B cell (primary cell): ENCODE measurements at regions not wholly inside any gene's neighbourhood (a gene's known extent, or its start where the extent isn't known, plus 50 kb on each side); places are given as distances from the start of the nearest gene placed in this dataset.

Experiments
- ATAC-seq: fragments of 200-7000 bp; cut with Tn5 transposase; one replicate; pipeline ENCODE4 v1.10.0; 2021; ENCODE audit warnings: low read depth, mild to moderate bottlenecking, moderate number of reproducible peaks, moderate library complexity
- CTCF ChIA-PET: fragments of 350-600 bp; sonication (Branson Sonifier 250); formaldehyde crosslinking; loops from one replicate; lab custom pipeline; 2021; ENCODE audit warnings: antibody characterized with exemption, inconsistent platforms; lab: Charles Lee
- POLR2A ChIA-PET: fragments of 350-600 bp; sonication (Branson Sonifier 250); formaldehyde crosslinking; loops from one replicate; lab custom pipeline; 2021; ENCODE audit warnings: antibody characterized with exemption; lab: Charles Lee
- DNase-seq: peaks from one replicate; pipeline ENCODE4 v3.0.0; 2013
- H2AFZ ChIP-seq: 2 replicates; pipeline ENCODE4 v1.6.1; 2012; ENCODE audit warnings: mild to moderate bottlenecking, low read depth, low read length; ENCODE audit not compliant: insufficient read depth, poor library complexity, severe bottlenecking
- H3K27ac ChIP-seq, 2 donors: 1 replicate in 1 of 2; 2 replicates in 1 of 2; pipeline ENCODE4 v1.5.1; 2012 to 2013; ENCODE audit warnings: low read length in 2 of 2, mild to moderate bottlenecking in 2 of 2, moderate library complexity in 1 of 2
- H3K27me3 ChIP-seq, 4 experiments: fragments of 200-600 bp in 1 of 4; sonication (generic) in 1 of 4; replicated peaks in 1 of 4; 1 replicate in 2 of 4; 2 replicates in 2 of 4; pipeline versions ENCODE4 v1.6.1 to v1.7.0; 2013 to 2016; ENCODE audit warnings: low read length in 3 of 4, mild to moderate bottlenecking in 2 of 4, mixed read lengths in 1 of 4, moderate library complexity in 1 of 4; ENCODE audit not compliant: insufficient read depth in 4 of 4, control insufficient read depth in 3 of 4; ENCODE audit errors: control extremely low read depth in 1 of 4
- H3K36me3 ChIP-seq, 2 experiments: replicated peaks in 1 of 2; 1 replicate in 1 of 2; 2 replicates in 1 of 2; pipeline versions ENCODE4 v1.6.1 to v1.7.1; 2013; ENCODE audit warnings: low read length in 1 of 2; ENCODE audit not compliant: insufficient read depth in 2 of 2, control insufficient read depth in 1 of 2; ENCODE audit errors: control extremely low read depth in 1 of 2, extremely low read depth in 1 of 2
- H3K4me1 ChIP-seq, 2 donors: fragments of 200-600 bp in 1 of 2; sonication (generic) in 1 of 2; 1 replicate in 1 of 2; 2 replicates in 1 of 2; pipeline versions ENCODE4 v1.5.1 to v1.6.1; 2013 to 2017; ENCODE audit warnings: low read length in 2 of 2; ENCODE audit not compliant: control insufficient read depth in 2 of 2, insufficient read depth in 2 of 2
- H3K4me2 ChIP-seq: replicated peaks from 2 replicates; pipeline ENCODE3; 2012; ENCODE audit warnings: mild to moderate bottlenecking, low read depth, low read length; ENCODE audit not compliant: poor library complexity, severe bottlenecking
- H3K4me3 ChIP-seq, 5 experiments: fragments of 200-600 bp in 1 of 5; sonication (generic) in 1 of 5; 1 replicate in 3 of 5; 2 replicates in 2 of 5; pipeline versions ENCODE4 v1.5.1 to v1.7.0; 2011 to 2016; ENCODE audit warnings: low read length in 4 of 5, mild to moderate bottlenecking in 4 of 5, low read depth in 2 of 5, control low read depth in 1 of 5, moderate library complexity in 1 of 5; ENCODE audit not compliant: insufficient read depth in 1 of 5; ENCODE audit errors: control extremely low read depth in 1 of 5, extremely low read depth in 1 of 5
- H3K79me2 ChIP-seq: fragments of 200-600 bp; sonication (generic); one replicate; pipeline ENCODE4 v1.6.0; 2016; ENCODE audit warnings: low read length; ENCODE audit not compliant: control insufficient read depth, insufficient read depth
- H3K9ac ChIP-seq: fragments of 200-600 bp; sonication (generic); 2 replicates; pipeline ENCODE4 v1.6.1; 2017; ENCODE audit warnings: mild to moderate bottlenecking, low read length, moderate library complexity
- H3K9me3 ChIP-seq, 3 donors: one replicate each; pipeline versions ENCODE4 v1.6.1 to v1.7.1; 2013; ENCODE audit warnings: low read length in 2 of 3; ENCODE audit not compliant: control insufficient read depth in 2 of 3, insufficient read depth in 1 of 3; ENCODE audit errors: control extremely low read depth in 1 of 3
- H4K20me1 ChIP-seq: 2 replicates; pipeline ENCODE4 v1.6.0; 2012; ENCODE audit warnings: mild to moderate bottlenecking, low read length; ENCODE audit not compliant: insufficient read depth, control insufficient read depth, poor library complexity, severe bottlenecking
- H3K27ac Mint-ChIP-seq: one replicate; pipeline ENCODE4 v1.8.0; 2021; ENCODE audit warnings: mixed read lengths
- H3K27me3 Mint-ChIP-seq: one replicate; pipeline ENCODE4 v1.8.0; 2021; ENCODE audit warnings: mixed read lengths
- H3K4me1 Mint-ChIP-seq: one replicate; pipeline ENCODE4 v1.8.0; 2021; ENCODE audit warnings: mixed read lengths
- H3K4me3 Mint-ChIP-seq: one replicate; pipeline ENCODE4 v1.8.0; 2021; ENCODE audit warnings: mixed read lengths
- H3K9me3 Mint-ChIP-seq: one replicate; pipeline ENCODE4 v1.8.0; 2022; ENCODE audit warnings: mixed read lengths; ENCODE audit not compliant: insufficient read depth
- EZH2 ChIP-seq: IDR thresholded peaks from 2 replicates; pipeline ENCODE4 v1.6.1; 2012; ENCODE audit warnings: borderline replicate concordance, low read depth, mild to moderate bottlenecking, moderate library complexity, low read length; ENCODE audit not compliant: insufficient read depth, poor library complexity, severe bottlenecking
- WGBS: methylation state at CpG from one replicate; pipeline ENCODE4 v1.1.5; 2013; ENCODE audit warnings: missing lambda C conversion rate; ENCODE audit not compliant: insufficient coverage; 5-methylcytosine and 5-hydroxymethylcytosine counted together
- intact Hi-C: fragments of 100-400 bp; cut with micrococcal nuclease; formaldehyde crosslinking; loops from one replicate; pipeline ENCODE4 v1.10.0; 2022
- TF ChIP-seq, protein P1 (sequence below): fragments of 200-600 bp; IDR thresholded peaks from one replicate; pipeline ENCODE4 v1.8.0; 2022; ENCODE audit warnings: antibody characterized with exemption, mild to moderate bottlenecking

DNA sequence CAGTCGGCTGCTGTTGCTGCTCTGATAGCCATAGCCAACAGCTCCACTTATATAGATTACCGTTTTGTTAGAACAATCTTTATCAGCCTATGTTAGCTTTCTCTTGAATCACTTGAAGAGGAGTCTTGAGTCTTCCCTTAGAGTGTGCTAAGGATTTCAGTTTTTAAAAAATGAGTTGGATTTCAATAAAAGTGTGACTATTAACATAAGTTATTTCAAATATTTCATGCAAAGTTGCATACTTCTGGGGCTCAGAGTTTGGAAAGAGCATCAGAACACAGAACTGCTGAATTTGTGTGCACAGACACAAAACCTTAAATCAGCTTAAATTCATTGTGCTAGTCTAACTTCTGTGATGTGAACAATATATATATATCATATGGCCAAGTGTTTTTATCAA lies 174.7 kb downstream of the MTX2 start:
- Histone ChIP-seq H3K79me2 (no peaks in the 10 kb centered on the region), H3K4me1 (peaks cover 4% of the 10 kb centered on the region in 2 donors), H4K20me1 (no peaks in the 10 kb centered on the region), H3K27me3 (no peaks in the 10 kb centered on the region), H3K27ac (no peak overlapping the region), H3K4me2 (no peak overlapping the region), H3K36me3 (no peaks in the 10 kb centered on the region), H2AFZ (no peak overlapping the region), H3K4me3 (no peak overlapping the region), H3K9me3 (peaks cover 0 to 1% (median 0%) of the 10 kb centered on the region in 3 donors), H3K9ac (no peak overlapping the region)
- Mint-ChIP-seq H3K9me3 (no peaks in the 10 kb centered on the region), H3K27ac (no peak overlapping the region), H3K4me1 (peaks cover 7% of the 10 kb centered on the region), H3K27me3 (peaks cover 12% of the 10 kb centered on the region), H3K4me3 (no peak overlapping the region)
- no peak for ATAC-seq
- ChIA-PET POLR2A (no interaction called here), CTCF (interaction anchor here (0.7 to 2.2 kb wide), 3 partner anchors 10 to 718 kb away, joined by 3 to 11 read pairs (median 5); no protein-coding TSS in a partner anchor)
- TF ChIP-seq EZH2: no peak
- TF ChIP-seq, protein P1, sequence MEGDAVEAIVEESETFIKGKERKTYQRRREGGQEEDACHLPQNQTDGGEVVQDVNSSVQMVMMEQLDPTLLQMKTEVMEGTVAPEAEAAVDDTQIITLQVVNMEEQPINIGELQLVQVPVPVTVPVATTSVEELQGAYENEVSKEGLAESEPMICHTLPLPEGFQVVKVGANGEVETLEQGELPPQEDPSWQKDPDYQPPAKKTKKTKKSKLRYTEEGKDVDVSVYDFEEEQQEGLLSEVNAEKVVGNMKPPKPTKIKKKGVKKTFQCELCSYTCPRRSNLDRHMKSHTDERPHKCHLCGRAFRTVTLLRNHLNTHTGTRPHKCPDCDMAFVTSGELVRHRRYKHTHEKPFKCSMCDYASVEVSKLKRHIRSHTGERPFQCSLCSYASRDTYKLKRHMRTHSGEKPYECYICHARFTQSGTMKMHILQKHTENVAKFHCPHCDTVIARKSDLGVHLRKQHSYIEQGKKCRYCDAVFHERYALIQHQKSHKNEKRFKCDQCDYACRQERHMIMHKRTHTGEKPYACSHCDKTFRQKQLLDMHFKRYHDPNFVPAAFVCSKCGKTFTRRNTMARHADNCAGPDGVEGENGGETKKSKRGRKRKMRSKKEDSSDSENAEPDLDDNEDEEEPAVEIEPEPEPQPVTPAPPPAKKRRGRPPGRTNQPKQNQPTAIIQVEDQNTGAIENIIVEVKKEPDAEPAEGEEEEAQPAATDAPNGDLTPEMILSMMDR: no peak
- WGBS: no CpG with 5 or more reads among the region's 2 CpGs
- intact Hi-C loops: no loop called here
- no peak for DNase-seq

DNA sequence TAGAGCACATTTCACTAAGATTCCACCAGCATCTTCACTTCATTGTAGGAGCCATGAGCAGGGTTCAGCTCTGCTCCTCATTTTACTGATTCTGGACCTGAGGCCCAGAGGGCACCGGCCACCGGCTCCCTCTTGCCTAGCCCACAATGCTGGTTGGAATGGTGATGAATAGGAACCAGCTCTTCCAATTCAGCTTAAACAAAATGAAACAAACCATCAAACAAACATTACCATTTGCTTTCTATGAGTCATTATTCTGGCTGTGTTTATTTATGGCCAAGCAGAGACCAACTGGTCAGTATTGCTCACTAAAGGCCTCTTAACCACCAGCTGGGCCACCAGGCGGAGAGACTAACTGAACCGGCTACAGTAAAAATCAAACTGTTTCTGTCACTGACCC lies 176.7 kb downstream of the MTX2 start:
- no peak overlapping the region for H3K4me2 ChIP-seq
- H3K36me3 ChIP-seq: no peaks in the 10 kb centered on the region
- Mint-ChIP-seq H3K4me1 (peaks cover 7% of the 10 kb centered on the region), H3K4me3 (no peak overlapping the region), H3K27ac (no peak overlapping the region), H3K27me3 (peaks cover 6% of the 10 kb centered on the region), H3K9me3 (no peaks in the 10 kb centered on the region)
- no peaks in the 10 kb centered on the region for H3K79me2 ChIP-seq
- intact Hi-C loops: no loop called here
- no peaks in the 10 kb centered on the region for H3K27me3 ChIP-seq
- no peak overlapping the region for H3K27ac ChIP-seq
- H3K4me3 ChIP-seq: no peak overlapping the region
- no peak overlapping the region for H3K9ac ChIP-seq
- no peak for ATAC-seq
- 90% methylated on average over 2 of the region's 4 CpGs for WGBS
- DNase-seq: no peak
- no peaks in the 10 kb centered on the region for H4K20me1 ChIP-seq
- CTCF ChIA-PET: interaction anchor here (0.7 to 2.7 kb wide), 4 partner anchors 9 to 319 kb away, joined by 3 to 22 read pairs (median 7); no protein-coding TSS in a partner anchor
- H3K4me1 ChIP-seq: peaks cover 4% of the 10 kb centered on the region in 2 donors
- TF ChIP-seq, protein P1: no peak
- TF ChIP-seq EZH2: no peak
- H2AFZ ChIP-seq: no peak overlapping the region
- H3K9me3 ChIP-seq: peaks cover 0 to 1% (median 0%) of the 10 kb centered on the region in 3 donors
- POLR2A ChIA-PET: no interaction called here
